HepG2 (cell line): ENCODE measurements at regions not wholly inside any gene's neighbourhood (a gene's known extent, or its start where the extent isn't known, plus 50 kb on each side); places are given as distances from the start of the nearest gene placed in this dataset.

Experiments used
- ADNP ChIP-seq: sonication (generic); formaldehyde crosslinking; IDR thresholded peaks from 2 replicates; pipeline ENCODE4 v1.4.0; 2020; ENCODE audit warnings: missing genetic modification reagents
- ARNT ChIP-seq: fragments of 450-650 bp; IDR thresholded peaks from 2 replicates; pipeline ENCODE4 v1.6.1; 2017
- ETV5 ChIP-seq: IDR thresholded peaks from 2 replicates; pipeline ENCODE4 v1.6.1; 2018; ENCODE audit warnings: missing biosample characterization, missing genetic modification reagents, inconsistent platforms, borderline replicate concordance
- HNRNPLL ChIP-seq: fragments of 200-400 bp; formaldehyde crosslinking; IDR thresholded peaks from 2 replicates; pipeline ENCODE4 v1.6.1; 2017; ENCODE audit warnings: mild to moderate bottlenecking, low read depth, low read length; ENCODE audit not compliant: poor library complexity, severe bottlenecking
- KLF6 ChIP-seq: IDR thresholded peaks from 2 replicates; pipeline ENCODE4 v1.8.0; 2016; ENCODE audit warnings: missing biosample characterization, missing genetic modification reagents
- MAFF ChIP-seq: IDR thresholded peaks from 2 replicates; pipeline ENCODE4 v1.6.1; 2011; ENCODE audit warnings: low read depth, low read length, improper control_type of control experiment
- MED8 ChIP-seq: sonication (generic); formaldehyde crosslinking; IDR thresholded peaks from 2 replicates; pipeline ENCODE4 v1.8.1; 2023; ENCODE audit warnings: mild to moderate bottlenecking, missing genetic modification reagents; ENCODE audit not compliant: insufficient replicate concordance
- RNF2 ChIP-seq: fragments of 450-650 bp; conservative IDR thresholded peaks from 2 replicates; pipeline ENCODE4 v1.6.1; 2016; ENCODE audit warnings: low read depth
- ZFP36L2 ChIP-seq: sonication (generic); formaldehyde crosslinking; IDR thresholded peaks from 2 replicates; pipeline ENCODE4 v1.4.0; 2020; ENCODE audit warnings: missing genetic modification reagents
- ZIK1 ChIP-seq: sonication (generic); formaldehyde crosslinking; IDR thresholded peaks from 2 replicates; pipeline ENCODE4 v1.5.0; 2020; ENCODE audit warnings: mild to moderate bottlenecking, low read depth, missing genetic modification reagents, borderline replicate concordance
- ZNF101 ChIP-seq: sonication (generic); formaldehyde crosslinking; IDR thresholded peaks from 2 replicates; pipeline ENCODE4 v1.4.0; 2020; ENCODE audit warnings: mild to moderate bottlenecking, low read depth, missing genetic modification reagents, borderline replicate concordance
- ZNF282 ChIP-seq: fragments of 450-650 bp; IDR thresholded peaks from 2 replicates; pipeline ENCODE4 v1.6.1; 2018; ENCODE audit not compliant: partially characterized antibody
- ZNF446 ChIP-seq: sonication (generic); formaldehyde crosslinking; IDR thresholded peaks from 2 replicates; pipeline ENCODE4 v1.5.0; 2020; ENCODE audit warnings: mild to moderate bottlenecking, missing genetic modification reagents
- ZNF549 ChIP-seq: sonication (generic); formaldehyde crosslinking; IDR thresholded peaks from 2 replicates; pipeline ENCODE4 v1.5.0; 2020; ENCODE audit warnings: missing genetic modification reagents
- ZNF775 ChIP-seq: sonication (generic); formaldehyde crosslinking; IDR thresholded peaks from 2 replicates; pipeline ENCODE4 v1.4.0; 2020; ENCODE audit warnings: missing genetic modification reagents, mild to moderate bottlenecking, moderate library complexity, borderline replicate concordance
- ZNF83 ChIP-seq: sonication (generic); formaldehyde crosslinking; IDR thresholded peaks from 2 replicates; pipeline ENCODE4 v1.4.0; 2020; ENCODE audit warnings: missing genetic modification reagents, mild to moderate bottlenecking, borderline replicate concordance
- ZNF839 ChIP-seq: sonication (generic); formaldehyde crosslinking; IDR thresholded peaks from 2 replicates; pipeline ENCODE4 v1.4.0; 2020; ENCODE audit warnings: missing genetic modification reagents, mild to moderate bottlenecking, borderline replicate concordance
- TF ChIP-seq, protein P1 (sequence below): sonication (generic); formaldehyde crosslinking; IDR thresholded peaks from 2 replicates; pipeline ENCODE4 v1.4.0; 2020; ENCODE audit warnings: mild to moderate bottlenecking, missing genetic modification reagents, borderline replicate concordance
- TF ChIP-seq, protein P2 (sequence below): sonication (generic); formaldehyde crosslinking; IDR thresholded peaks from 2 replicates; pipeline ENCODE4 v1.4.0; 2020; ENCODE audit warnings: missing genetic modification reagents, mild to moderate bottlenecking, borderline replicate concordance
- TF ChIP-seq, protein P3 (sequence below): sonication (generic); formaldehyde crosslinking; IDR thresholded peaks from 2 replicates; pipeline ENCODE4 v1.4.0; 2020; ENCODE audit warnings: missing genetic modification reagents

DNA sequence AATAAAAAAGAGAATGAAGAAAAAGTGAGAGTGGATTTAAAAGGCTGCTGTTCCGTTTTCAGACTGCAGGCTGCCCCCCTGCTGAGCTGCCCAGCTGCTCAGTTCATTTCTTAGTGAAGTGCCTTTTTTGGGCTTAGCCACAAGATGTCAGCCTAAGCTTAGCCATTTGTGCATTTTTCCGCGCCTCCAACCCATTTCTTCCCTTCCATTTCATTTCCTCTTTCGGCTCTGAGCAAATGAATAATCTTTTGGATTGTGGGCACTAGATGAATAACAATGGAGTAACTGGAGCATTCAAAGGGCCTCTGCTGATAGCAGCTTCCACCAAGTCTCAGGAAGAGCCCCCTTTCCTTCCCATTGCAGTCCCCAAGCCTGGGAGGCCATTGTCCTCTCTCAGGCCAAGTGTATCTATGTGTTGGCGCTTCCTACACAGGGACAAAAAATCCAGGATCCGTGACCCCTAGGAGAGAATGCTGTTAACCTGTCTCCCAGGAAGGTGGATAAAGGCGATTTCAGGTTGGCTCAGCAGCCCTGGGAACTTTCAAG lies 83.5 kb upstream of the SPTLC3 start (continued):
- no peak for TF ChIP-seq ZNF101 (CRISPR knock-in tag)
- no peak for TF ChIP-seq ZNF282
- no peak for TF ChIP-seq HNRNPLL
- TF ChIP-seq, protein P1, sequence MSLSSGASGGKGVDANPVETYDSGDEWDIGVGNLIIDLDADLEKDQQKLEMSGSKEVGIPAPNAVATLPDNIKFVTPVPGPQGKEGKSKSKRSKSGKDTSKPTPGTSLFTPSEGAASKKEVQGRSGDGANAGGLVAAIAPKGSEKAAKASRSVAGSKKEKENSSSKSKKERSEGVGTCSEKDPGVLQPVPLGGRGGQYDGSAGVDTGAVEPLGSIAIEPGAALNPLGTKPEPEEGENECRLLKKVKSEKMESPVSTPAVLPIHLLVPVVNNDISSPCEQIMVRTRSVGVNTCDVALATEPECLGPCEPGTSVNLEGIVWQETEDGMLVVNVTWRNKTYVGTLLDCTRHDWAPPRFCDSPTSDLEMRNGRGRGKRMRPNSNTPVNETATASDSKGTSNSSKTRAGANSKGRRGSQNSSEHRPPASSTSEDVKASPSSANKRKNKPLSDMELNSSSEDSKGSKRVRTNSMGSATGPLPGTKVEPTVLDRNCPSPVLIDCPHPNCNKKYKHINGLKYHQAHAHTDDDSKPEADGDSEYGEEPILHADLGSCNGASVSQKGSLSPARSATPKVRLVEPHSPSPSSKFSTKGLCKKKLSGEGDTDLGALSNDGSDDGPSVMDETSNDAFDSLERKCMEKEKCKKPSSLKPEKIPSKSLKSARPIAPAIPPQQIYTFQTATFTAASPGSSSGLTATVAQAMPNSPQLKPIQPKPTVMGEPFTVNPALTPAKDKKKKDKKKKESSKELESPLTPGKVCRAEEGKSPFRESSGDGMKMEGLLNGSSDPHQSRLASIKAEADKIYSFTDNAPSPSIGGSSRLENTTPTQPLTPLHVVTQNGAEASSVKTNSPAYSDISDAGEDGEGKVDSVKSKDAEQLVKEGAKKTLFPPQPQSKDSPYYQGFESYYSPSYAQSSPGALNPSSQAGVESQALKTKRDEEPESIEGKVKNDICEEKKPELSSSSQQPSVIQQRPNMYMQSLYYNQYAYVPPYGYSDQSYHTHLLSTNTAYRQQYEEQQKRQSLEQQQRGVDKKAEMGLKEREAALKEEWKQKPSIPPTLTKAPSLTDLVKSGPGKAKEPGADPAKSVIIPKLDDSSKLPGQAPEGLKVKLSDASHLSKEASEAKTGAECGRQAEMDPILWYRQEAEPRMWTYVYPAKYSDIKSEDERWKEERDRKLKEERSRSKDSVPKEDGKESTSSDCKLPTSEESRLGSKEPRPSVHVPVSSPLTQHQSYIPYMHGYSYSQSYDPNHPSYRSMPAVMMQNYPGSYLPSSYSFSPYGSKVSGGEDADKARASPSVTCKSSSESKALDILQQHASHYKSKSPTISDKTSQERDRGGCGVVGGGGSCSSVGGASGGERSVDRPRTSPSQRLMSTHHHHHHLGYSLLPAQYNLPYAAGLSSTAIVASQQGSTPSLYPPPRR (CRISPR knock-in tag) = no peak
- no peak; the same call in 1 of the 2 replicates for TF ChIP-seq ETV5 (CRISPR knock-in tag)
- TF ChIP-seq, protein P2, sequence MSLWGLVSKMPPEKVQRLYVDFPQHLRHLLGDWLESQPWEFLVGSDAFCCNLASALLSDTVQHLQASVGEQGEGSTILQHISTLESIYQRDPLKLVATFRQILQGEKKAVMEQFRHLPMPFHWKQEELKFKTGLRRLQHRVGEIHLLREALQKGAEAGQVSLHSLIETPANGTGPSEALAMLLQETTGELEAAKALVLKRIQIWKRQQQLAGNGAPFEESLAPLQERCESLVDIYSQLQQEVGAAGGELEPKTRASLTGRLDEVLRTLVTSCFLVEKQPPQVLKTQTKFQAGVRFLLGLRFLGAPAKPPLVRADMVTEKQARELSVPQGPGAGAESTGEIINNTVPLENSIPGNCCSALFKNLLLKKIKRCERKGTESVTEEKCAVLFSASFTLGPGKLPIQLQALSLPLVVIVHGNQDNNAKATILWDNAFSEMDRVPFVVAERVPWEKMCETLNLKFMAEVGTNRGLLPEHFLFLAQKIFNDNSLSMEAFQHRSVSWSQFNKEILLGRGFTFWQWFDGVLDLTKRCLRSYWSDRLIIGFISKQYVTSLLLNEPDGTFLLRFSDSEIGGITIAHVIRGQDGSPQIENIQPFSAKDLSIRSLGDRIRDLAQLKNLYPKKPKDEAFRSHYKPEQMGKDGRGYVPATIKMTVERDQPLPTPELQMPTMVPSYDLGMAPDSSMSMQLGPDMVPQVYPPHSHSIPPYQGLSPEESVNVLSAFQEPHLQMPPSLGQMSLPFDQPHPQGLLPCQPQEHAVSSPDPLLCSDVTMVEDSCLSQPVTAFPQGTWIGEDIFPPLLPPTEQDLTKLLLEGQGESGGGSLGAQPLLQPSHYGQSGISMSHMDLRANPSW = no peak
- no peak for TF ChIP-seq ZIK1
- TF ChIP-seq ZNF446 (CRISPR knock-in tag) = no peak; the same call in 1 of the 2 replicates
- TF ChIP-seq ARNT = no peak
- no peak for TF ChIP-seq MED8 (CRISPR knock-in tag)
- TF ChIP-seq, protein P3, sequence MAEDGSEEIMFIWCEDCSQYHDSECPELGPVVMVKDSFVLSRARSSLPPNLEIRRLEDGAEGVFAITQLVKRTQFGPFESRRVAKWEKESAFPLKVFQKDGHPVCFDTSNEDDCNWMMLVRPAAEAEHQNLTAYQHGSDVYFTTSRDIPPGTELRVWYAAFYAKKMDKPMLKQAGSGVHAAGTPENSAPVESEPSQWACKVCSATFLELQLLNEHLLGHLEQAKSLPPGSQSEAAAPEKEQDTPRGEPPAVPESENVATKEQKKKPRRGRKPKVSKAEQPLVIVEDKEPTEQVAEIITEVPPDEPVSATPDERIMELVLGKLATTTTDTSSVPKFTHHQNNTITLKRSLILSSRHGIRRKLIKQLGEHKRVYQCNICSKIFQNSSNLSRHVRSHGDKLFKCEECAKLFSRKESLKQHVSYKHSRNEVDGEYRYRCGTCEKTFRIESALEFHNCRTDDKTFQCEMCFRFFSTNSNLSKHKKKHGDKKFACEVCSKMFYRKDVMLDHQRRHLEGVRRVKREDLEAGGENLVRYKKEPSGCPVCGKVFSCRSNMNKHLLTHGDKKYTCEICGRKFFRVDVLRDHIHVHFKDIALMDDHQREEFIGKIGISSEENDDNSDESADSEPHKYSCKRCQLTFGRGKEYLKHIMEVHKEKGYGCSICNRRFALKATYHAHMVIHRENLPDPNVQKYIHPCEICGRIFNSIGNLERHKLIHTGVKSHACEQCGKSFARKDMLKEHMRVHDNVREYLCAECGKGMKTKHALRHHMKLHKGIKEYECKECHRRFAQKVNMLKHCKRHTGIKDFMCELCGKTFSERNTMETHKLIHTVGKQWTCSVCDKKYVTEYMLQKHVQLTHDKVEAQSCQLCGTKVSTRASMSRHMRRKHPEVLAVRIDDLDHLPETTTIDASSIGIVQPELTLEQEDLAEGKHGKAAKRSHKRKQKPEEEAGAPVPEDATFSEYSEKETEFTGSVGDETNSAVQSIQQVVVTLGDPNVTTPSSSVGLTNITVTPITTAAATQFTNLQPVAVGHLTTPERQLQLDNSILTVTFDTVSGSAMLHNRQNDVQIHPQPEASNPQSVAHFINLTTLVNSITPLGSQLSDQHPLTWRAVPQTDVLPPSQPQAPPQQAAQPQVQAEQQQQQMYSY (CRISPR knock-in tag) = no peak
- no peak for TF ChIP-seq MAFF
- TF ChIP-seq ZNF775 (CRISPR knock-in tag) = no peak
- no peak for TF ChIP-seq ZNF839 (CRISPR knock-in tag)
- no peak for TF ChIP-seq ADNP (CRISPR knock-in tag)
- TF ChIP-seq ZFP36L2 (CRISPR knock-in tag) = no peak
- no peak for TF ChIP-seq ZNF83 (CRISPR knock-in tag)
- TF ChIP-seq RNF2 = 0 out of 2 replicates have a peak, but pooled peaks have one; percentile 47
- TF ChIP-seq ZNF549 (CRISPR knock-in tag) = no peak
- peak; percentile 67; the same call in 1 of the 2 replicates for TF ChIP-seq KLF6 (CRISPR knock-in tag)
